ENCODE measurements at regions not wholly inside any gene's neighbourhood (a gene's known extent, or its start where the extent isn't known, plus 50 kb on each side); places are given as distances from the start of the nearest gene placed in this dataset.

GRCh38 chr19:28244966-28245365 lies 968.0 kb downstream of the UQCRFS1 start:
- no peak for DNase-seq

- DNase-seq: peak in 1 of 2 experiments; percentile 5
Measured at GRCh38 chr19:28242317-28242927, 970.5 kb downstream of the UQCRFS1 start.

GRCh38 chr19:28239270-28239669 lies 973.7 kb downstream of the UQCRFS1 start:
- DNase-seq: no peak

GRCh38 chr19:28238270-28238820 lies 974.6 kb downstream of the UQCRFS1 start:
- DNase-seq: no peak

- no peak for DNase-seq
Measured at GRCh38 chr19:28235606-28236125, 977.3 kb downstream of the UQCRFS1 start.

GRCh38 chr19:28234637-28235036 lies 978.3 kb downstream of the UQCRFS1 start:
- DNase-seq: no peak

- DNase-seq: no peak
Measured at GRCh38 chr19:28228854-28229253, 984.1 kb downstream of the UQCRFS1 start.

GRCh38 chr19:28224441-28224840 lies 988.5 kb downstream of the UQCRFS1 start:
- no peak for DNase-seq

DNA sequence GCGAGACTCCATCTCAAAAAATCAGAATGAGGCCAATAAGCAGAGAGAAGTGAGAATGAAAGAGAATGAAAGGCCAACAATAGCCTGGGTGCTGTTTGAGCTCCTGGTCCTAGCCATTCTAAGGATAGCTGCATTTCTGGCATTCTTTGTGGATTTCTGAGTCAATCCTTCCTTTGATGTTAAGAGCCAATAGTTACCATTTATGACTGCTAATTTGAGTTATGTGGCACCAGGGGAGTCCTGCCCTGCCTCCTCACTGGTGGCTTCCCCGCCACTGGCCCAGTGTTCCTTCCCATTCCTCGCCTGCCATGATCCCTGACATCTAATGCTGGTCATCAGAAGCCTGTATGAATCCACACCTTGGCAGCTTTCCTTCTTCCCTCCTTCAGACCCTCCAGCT lies 991.2 kb downstream of the UQCRFS1 start:
- DNase-seq: no peak

- no peak for DNase-seq
Measured at GRCh38 chr19:28218728-28219127, 994.2 kb downstream of the UQCRFS1 start.

GRCh38 chr19:28217022-28217421 lies 995.9 kb downstream of the UQCRFS1 start:
- no peak for DNase-seq

- DNase-seq: no peak
Measured at GRCh38 chr19:28213470-28214082, 999.4 kb downstream of the UQCRFS1 start.

DNA sequence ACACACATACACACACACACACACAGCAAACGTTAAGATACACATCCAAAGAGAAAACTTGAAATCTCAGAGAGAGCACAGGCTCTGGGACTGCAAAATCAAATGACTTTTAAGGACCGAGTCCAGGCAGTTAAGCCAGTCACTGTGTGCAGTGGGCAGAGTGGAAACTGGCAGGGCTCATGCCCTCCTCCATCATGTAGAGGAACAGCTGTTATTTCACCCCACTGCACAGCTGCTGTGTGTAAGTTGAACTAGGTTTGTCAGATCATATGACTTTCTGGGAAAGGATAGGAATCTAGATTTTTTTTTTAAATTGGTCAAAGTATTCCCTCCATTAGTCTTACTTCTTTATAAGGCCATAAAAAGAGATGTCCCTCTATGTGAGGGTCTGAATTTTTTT lies 1002.1 kb downstream of the UQCRFS1 start:
- DNase-seq: no peak

- DNase-seq: no peak
Measured at GRCh38 chr19:28208745-28209144, 1004.2 kb downstream of the UQCRFS1 start.

GRCh38 chr19:28207244-28207643 lies 1005.7 kb downstream of the UQCRFS1 start:
- DNase-seq: no peak

GRCh38 chr19:28201462-28201943 lies 1011.4 kb downstream of the UQCRFS1 start:
- no peak for DNase-seq

GRCh38 chr19:28199323-28199722 lies 1013.6 kb downstream of the UQCRFS1 start:
- DNase-seq: no peak

GRCh38 chr19:28196961-28197360 lies 1016.0 kb downstream of the UQCRFS1 start:
- DNase-seq: no peak

GRCh38 chr19:28196101-28196500 lies 1016.9 kb downstream of the UQCRFS1 start:
- DNase-seq: no peak

GRCh38 chr19:28185646-28186045 lies 1027.3 kb downstream of the UQCRFS1 start:
- no peak for DNase-seq

DNA sequence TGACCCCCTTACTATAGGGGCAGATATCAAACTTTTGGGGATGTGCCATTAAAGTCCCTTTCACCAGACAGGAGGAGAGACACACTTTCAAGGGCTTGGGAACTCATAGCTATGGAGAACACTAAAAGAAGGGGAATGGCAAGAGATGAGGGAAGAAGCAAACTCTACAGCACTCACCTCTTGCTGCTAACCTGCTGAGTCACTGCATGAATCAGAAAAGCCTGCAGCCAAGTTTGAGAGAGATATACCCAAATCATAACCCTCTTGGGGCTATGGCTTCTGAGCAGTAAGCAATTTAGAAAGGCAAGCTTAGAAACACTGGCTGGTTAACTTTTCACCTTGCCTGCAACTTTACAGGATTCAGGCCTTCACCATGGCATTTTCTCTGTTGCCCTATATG lies 1028.0 kb downstream of the UQCRFS1 start:
- no peak for DNase-seq

- no peak for DNase-seq
Measured at GRCh38 chr19:28176193-28176592, 1036.8 kb downstream of the UQCRFS1 start.

DNA sequence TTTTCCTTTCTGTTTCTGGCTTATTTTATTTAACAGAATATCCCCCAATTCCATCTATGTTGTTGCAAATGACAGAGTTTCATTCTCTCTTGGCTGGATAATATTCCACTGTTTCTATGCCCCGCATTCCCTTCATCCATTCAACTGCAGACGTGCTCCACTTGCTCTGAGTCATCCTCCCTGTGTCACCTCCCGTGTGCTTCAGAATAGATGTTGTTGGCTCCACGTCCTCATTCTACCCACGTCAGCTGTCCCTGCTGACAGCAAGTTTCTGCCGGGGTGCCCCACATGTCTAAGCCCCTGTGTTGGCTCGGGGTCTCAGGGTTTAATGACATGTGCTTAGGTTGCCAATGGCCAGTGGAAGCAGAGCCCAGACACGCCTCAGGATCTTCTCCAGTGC lies 1041.0 kb downstream of the UQCRFS1 start:
- no peak for DNase-seq

DNA sequence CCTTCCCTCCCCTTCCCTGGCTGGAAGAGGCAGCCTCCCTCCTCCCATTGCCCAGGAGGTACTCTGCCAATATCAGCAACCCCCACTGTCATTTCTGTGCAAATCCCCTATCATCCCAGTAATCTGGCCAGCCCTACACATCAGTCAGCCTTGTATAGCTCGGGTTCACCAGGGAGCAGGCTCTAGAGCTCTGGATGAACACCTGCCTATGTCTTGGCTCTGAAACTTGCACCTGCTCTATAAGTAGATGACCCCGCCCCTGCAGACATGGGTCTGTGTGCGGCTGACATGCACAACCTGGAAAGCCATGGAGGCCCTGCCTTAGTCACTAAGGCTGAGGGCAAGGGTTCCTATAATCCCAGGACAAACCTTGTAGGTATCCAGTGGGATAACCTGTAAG lies 1042.9 kb downstream of the UQCRFS1 start:
- peak; percentile 46 to 71 for DNase-seq
